HepG2 (cell line): ENCODE measurements at regions not wholly inside any gene's neighbourhood (a gene's known extent, or its start where the extent isn't known, plus 50 kb on each side); places are given as distances from the start of the nearest gene placed in this dataset.

Experiments used
- ATAC-seq: fragments of 200-7000 bp; cut with Tn5 transposase; 3 replicates; pipeline ENCODE4 v1.9.1; 2020; ENCODE audit warnings: mild to moderate bottlenecking, moderate library complexity
- BruUV-seq: library from RNA; stranded (reverse); fragments of 400-500 nt; replicated peaks from 2 replicates; lab custom pipeline; 2021; lab: Mats Ljungman, UMichigan
- CTCF ChIA-PET: fragments of 300-600 bp; formaldehyde crosslinking; extraction: SDS; loops from one replicate; lab custom pipeline; 2021; ENCODE audit warnings: low total read pairs, inconsistent platforms, low intra/inter-chr PET ratio; lab: Yijun Ruan, JAX
- POLR2A ChIA-PET: fragments of 350-600 bp; sonication (Branson Sonifier 250); formaldehyde crosslinking; loops from one replicate; lab custom pipeline; 2020; ENCODE audit warnings: antibody characterized with exemption, inconsistent platforms; lab: Yijun Ruan, JAX
- DNase-seq: peaks from one replicate; pipeline ENCODE4 v3.0.0-alpha.2; 2015; ENCODE audit warnings: low spot score
- FAIRE-seq: peaks from 3 replicates; lab custom pipeline; 2011; peaks lifted over from hg19 to GRCh38; lab: Jason Lieb, UNC
- H2AFZ ChIP-seq: one replicate; pipeline ENCODE4 v1.6.1; 2011; ENCODE audit warnings: low read length, inconsistent platforms
- H3K27ac ChIP-seq: fragments of 300-600 bp; 3 replicates; pipeline ENCODE4 v1.8.0; 2011; ENCODE audit warnings: mixed run types, mild to moderate bottlenecking, mixed read lengths, low read length, inconsistent platforms; ENCODE audit not compliant: insufficient read depth; ENCODE audit errors: extremely low read length
- H3K27me3 ChIP-seq, 2 experiments: fragments of 200-600 bp in 1 of 2; 2 replicates in 1 of 2; 3 replicates in 1 of 2; pipeline versions ENCODE4 v1.6.0 to v1.8.0; 2011; ENCODE audit warnings: low read length in 2 of 2, mild to moderate bottlenecking in 2 of 2, moderate library complexity in 2 of 2, inconsistent platforms in 1 of 2; ENCODE audit not compliant: insufficient read depth in 2 of 2, control insufficient read depth in 1 of 2
- H3K36me3 ChIP-seq, 2 experiments: fragments of 200-600 bp in 1 of 2; replicated peaks in 1 of 2; 2 replicates in 1 of 2; 3 replicates in 1 of 2; pipeline versions ENCODE4 v1.5.1 to v1.8.0; 2011; ENCODE audit warnings: low read length in 2 of 2, inconsistent platforms in 1 of 2; ENCODE audit not compliant: insufficient read depth in 2 of 2, control insufficient read depth in 1 of 2
- H3K4me1 ChIP-seq: 2 replicates; pipeline ENCODE4 v1.5.1; 2012; ENCODE audit warnings: low read length, inconsistent platforms; ENCODE audit not compliant: insufficient read depth
- H3K4me2 ChIP-seq: 2 replicates; pipeline ENCODE4 v1.6.0; 2011; ENCODE audit warnings: low read depth, low read length, inconsistent platforms
- H3K4me3 ChIP-seq, 3 experiments: fragments of 200-600 bp in 1 of 3; sonication (generic), shearing (Covaris generic) in 1 of 3; replicated peaks in 1 of 3; 2 replicates each; pipeline ENCODE4 v1.5.1; 2011 to 2016; ENCODE audit warnings: low read length in 3 of 3, inconsistent platforms in 2 of 3, low read depth in 2 of 3, mild to moderate bottlenecking in 2 of 3, control low read depth in 1 of 3, mixed read lengths in 1 of 3; ENCODE audit not compliant: insufficient read depth in 1 of 3
- H3K79me2 ChIP-seq: one replicate; pipeline ENCODE4 v1.6.1; 2011; ENCODE audit warnings: low read length, inconsistent platforms; ENCODE audit not compliant: insufficient read depth
- H3K9ac ChIP-seq: 2 replicates; pipeline ENCODE4 v1.6.0; 2011; ENCODE audit warnings: mild to moderate bottlenecking, low read depth, low read length, inconsistent platforms; ENCODE audit not compliant: insufficient read depth
- H3K9me3 ChIP-seq: 2 replicates; pipeline ENCODE4 v1.5.1; 2012; ENCODE audit warnings: mild to moderate bottlenecking, low read length
- H4K20me1 ChIP-seq: 2 replicates; pipeline ENCODE4 v1.6.0; 2011; ENCODE audit warnings: inconsistent platforms, mild to moderate bottlenecking, low read length, moderate library complexity; ENCODE audit not compliant: insufficient read depth
- PRMT3 ChIP-seq: sonication (generic); formaldehyde crosslinking; IDR thresholded peaks from 2 replicates; pipeline ENCODE4 v1.8.1; 2022; ENCODE audit warnings: low read depth, mild to moderate bottlenecking, moderate library complexity, missing genetic modification reagents, borderline replicate concordance
- ZNF264 ChIP-seq: sonication (generic); formaldehyde crosslinking; IDR thresholded peaks from 2 replicates; pipeline ENCODE4 v1.4.0; 2020; ENCODE audit warnings: missing genetic modification reagents
- ZNF280D ChIP-seq: sonication (generic); formaldehyde crosslinking; IDR thresholded peaks from 2 replicates; pipeline ENCODE4 v1.5.1; 2020; ENCODE audit warnings: mild to moderate bottlenecking, missing genetic modification reagents
- WGBS: methylation state at CpG from one replicate; pipeline ENCODE4 v1.1.6; 2017; ENCODE audit warnings: low lambda C conversion rate; 5-methylcytosine and 5-hydroxymethylcytosine counted together
- in situ Hi-C: cut with HindIII; loops from 2 replicates; pipeline ENCODE4 v1.10.0; 2017; ENCODE audit warnings: low pct_unique_long_range_greater_than_20kb; ENCODE audit not compliant: extremely low pct_ligation_motif_present
- intact Hi-C: fragments of 100-400 bp; cut with micrococcal nuclease; formaldehyde crosslinking; loops from one replicate; pipeline ENCODE4 v1.10.0; 2022; ENCODE audit not compliant: unreplicated experiment

GRCh38 chr15:25244731-25245585 is 193.9 kb downstream of the UBE3A start:
- Histone ChIP-seq H3K9ac (no peak overlapping the region), H3K4me3 (no peak overlapping the region), H4K20me1 (no peaks in the 10 kb centered on the region), H3K27ac (no peak overlapping the region), H2AFZ (no peak overlapping the region), H3K27me3 (no peaks in the 10 kb centered on the region), H3K79me2 (no peaks in the 10 kb centered on the region), H3K36me3 (no peaks in the 10 kb centered on the region), H3K9me3 (peaks cover 96% of the 10 kb centered on the region), H3K4me2 (no peak overlapping the region), H3K4me1 (no peaks in the 10 kb centered on the region)
- no peak for ATAC-seq
- no peak for FAIRE-seq
- CTCF ChIA-PET, result no interaction called here
- POLR2A ChIA-PET, result no interaction called here
- in situ Hi-C loops (no loop called here), intact Hi-C loops (no loop called here)
- no peak for DNase-seq
- WGBS, result 20% methylated on average over 9 of the region's 15 CpGs
- BruUV-seq, result no TSS peak
- TF ChIP-seq PRMT3 (CRISPR knock-in tag) (no peak), ZNF280D (CRISPR knock-in tag) (no peak), ZNF264 (CRISPR knock-in tag) (no peak)
- TF ChIP-seq, all 625 proteins: peak for 0
